ENCODE measurements at regions not wholly inside any gene's neighbourhood (a gene's known extent, or its start where the extent isn't known, plus 50 kb on each side); places are given as distances from the start of the nearest gene placed in this dataset.
"Not testable (repeated sequence)": the region's sequence is repeated elsewhere in the genome, so short reads cannot be mapped to it uniquely, and the experiment has no call there.

DNA sequence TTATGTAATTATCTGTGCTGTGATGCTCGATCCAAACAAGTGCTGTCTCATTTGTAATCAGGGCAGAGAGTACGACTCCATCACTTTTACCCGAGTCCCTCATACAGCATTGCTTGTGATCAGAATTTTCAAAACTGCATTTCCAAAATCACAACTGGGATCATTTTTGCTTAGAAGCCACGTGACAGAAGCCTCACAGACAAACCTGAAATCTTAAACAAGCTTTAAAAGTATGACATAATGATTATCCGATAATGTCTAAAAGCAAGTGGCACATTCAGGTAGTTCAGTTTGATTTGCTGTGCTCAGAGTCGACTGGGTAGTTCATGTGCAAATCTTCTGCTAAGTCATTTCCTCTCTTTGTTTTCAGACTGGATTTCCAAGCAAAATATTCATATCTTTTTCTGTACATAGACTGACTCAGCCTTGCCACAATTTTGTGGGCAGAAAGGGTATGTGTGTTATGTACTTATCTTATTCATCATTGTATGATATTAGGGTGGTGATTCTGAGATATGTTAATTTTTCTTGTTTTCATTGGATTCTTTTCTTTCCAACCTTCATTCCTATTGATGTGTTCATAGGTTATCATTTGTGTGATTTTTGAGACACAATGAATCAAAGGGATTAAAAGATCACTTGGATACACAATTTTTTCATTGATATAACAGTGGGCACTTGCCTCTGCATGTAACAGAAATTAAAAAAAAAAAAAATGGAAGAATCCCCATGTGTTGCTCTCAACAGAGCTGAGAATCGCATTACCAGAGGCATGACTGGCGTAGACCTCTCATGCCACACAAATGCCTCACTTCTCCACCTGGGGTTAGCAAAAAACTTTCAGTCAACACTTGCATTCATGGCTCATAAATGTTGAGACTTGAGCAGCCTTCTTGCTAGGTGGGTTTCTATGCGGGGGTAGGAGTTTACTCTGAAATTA is 355.7 kb downstream of the LTN1 start:
- DNase-seq: no peak

DNA sequence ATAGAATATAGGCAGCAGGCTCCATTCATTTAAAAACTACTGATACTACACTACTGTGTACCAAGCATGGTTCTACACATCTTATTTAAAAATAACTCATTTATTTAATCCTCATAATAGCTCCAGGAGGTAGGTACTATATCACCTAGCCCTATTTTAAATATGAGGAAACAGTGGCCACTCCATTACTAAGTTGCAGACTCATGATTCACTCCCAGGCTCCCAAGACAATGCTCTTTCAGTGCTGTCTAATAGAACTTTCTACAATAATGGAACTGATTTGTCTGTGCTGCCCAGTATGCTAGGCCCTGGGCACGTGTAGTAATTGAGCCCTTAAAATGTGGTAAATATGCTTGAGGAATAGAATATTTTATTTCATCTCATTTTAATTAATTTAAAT is 357.1 kb downstream of the LTN1 start:
- no peak for DNase-seq

DNA sequence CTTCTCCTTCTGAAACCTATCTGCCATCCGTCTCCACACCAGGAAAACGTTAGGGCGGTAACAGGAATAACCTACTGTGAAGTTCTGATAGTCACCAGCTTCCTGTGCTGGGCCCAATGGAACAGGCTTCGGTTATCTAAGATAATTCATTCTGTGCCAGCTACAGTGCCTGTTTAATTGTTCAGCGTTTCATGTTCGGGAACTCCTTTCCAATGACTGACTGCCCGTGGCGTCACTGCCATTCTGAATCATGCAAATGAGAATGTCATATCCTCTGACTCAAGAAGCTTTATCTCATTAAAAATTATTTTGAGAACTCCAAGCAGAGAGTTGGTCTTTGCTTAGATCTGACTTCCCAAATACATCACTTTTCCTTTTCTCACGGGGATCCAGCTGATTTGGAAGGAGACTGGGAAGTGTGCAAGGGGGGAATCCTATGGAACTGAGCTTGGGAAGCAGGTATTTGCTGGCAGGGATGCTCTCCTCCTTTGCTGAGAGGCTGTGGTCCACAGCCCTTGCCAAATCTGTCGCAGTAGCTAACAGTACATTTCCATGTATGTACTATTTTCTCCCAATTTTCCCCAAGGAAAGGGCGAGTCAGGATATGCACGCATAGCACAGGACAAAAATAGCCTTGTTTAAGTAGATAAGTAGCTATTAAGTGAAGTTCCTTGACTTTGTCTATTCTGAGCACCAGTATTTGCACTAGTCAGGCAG is 358.7 kb downstream of the LTN1 start:
- no peak for DNase-seq

DNA sequence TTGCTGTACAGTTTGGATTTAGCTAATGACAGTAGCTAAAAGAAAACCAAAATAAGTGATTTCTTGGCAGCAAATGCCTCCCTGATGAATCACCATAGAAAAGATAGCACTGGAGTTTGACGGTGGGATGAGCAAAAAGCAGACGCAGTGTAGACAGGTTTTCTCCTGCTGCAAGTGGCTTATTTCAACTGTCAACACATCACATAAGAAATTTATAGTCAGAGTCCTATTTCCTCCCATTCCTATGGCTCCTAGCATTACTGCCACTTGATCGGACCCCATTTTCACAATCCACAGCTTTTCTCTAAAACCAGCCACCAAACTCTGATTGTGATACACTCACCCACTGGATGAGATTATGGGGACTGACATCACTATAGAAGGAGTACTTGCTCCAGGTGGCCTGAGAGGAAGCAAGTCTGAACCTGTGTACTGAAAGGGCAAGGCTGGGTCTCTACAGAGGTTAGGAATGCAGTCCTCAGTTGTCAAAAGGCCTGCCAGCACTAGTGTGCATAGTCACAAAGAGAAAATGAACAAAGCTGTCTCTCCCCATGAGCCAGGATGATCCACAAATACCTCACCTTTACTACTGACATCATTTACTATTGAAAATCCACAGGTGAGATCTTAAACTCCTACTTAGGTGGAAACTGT is 359.8 kb downstream of the LTN1 start:
- DNase-seq: no peak

DNA sequence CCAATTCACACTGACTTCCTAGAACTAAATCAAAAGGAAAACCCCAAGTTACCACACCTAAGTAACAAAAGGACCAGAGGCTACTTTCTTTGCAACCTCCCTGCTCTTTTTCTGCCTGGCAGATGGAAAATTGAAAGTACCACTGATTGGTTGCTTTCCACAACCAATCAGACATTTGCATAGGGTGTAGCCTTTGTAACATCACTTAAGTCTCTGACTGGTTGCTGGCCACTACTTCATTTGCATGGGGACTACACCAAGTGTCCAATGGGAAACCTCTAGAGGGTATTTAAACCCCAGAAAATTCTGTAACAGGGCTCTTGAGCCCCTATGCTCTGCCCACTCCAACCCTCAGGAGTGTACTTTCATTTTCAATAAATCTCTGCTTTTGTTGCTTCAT is 365.0 kb downstream of the LTN1 start:
- peak; percentile 2 for DNase-seq

DNA sequence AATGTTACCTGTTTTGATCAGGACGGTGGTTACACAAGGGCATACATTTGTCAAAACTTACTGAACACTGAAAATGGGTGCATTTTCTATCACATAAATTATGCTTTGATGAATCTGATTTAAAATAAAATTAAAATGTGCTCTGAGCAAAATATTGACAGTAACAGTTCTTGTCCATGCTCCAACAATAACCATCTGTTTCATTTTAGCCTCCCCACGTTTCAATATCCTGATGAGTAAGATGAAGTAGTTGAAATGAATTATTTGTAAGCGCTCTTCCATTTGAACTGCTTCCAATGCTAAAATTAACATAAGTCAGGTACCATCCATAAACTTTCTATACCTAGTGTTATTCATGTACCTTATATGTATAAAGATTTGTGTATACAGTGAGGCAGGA is 365.4 kb downstream of the LTN1 start:
- no peak for DNase-seq

DNA sequence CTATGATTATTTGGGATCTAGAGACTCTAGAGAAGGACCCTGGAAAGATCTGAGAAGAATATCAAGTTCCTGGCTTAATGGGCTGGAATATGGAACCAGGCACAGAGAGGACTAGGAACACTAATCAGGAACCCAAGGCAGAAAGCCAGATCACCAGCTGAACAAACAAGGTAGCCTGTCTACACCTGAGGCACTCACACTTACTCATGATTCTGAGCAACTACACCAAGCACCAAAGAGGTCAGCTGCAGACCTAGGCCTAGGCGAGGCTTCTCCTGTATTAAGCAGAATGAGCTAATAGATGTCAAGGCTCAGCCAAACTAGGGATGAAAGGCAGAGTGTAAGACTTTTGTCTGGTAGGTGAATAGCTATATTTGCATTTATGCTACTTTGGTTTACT is 368.1 kb downstream of the LTN1 start:
- no peak for DNase-seq

DNA sequence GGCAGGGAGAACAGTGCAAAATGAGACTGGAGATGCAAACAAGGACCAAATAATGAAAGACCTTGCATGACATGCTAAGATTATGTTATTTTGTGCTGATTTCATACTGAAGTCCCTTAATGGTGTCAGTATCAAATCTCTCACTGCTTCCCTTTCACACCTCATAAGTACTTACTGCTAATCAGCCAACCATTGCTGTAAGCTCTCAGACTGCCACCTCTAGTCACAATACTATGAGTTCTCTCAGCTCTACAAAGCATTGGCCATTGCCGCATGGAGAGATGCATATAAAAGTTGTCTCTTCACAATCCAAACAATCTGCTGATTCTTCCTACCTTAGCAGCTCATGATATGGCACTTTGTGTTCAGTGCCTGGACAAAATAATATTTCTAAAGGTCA is 375.4 kb downstream of the LTN1 start:
- DNase-seq: no peak

DNA sequence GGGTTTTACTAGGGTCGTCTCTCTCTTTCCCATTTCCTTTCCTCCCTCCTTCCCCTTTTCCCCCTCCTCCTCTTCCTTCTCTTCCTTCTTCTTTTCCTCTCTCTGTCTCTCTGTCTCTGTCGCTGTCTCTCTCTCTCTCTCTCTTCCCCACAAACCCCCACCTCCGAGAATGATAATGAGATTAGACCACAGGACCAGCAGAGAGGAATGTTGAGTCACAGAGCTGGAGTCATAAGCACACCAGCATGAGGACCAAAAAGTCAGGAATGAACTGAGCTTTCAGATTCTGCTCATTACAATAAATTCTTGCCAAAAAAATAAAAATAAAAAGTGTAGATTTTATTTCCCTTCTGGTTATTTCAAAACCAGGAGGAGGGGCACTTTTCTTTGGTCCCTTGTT is 377.4 kb downstream of the LTN1 start:
- no peak for DNase-seq

DNA sequence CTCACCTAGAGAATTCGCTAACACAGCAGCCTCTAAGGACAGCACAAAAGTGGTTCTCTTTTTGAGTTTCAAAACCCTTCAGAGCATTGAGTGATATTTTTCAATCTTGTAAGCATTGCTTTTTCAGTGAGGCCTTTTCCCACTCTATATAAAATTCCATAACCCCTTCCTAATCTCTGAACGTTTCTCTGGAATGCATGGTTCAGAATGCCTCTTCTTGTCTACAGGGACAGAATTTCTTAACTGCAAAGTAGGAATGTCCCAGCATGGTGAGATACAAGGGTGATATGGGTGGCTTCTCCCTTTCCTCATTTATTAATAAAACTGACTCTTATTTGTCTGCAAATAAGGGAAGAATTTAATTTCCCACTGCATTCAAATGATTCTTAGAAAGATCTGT is 377.9 kb downstream of the LTN1 start:
- no peak for DNase-seq

DNA sequence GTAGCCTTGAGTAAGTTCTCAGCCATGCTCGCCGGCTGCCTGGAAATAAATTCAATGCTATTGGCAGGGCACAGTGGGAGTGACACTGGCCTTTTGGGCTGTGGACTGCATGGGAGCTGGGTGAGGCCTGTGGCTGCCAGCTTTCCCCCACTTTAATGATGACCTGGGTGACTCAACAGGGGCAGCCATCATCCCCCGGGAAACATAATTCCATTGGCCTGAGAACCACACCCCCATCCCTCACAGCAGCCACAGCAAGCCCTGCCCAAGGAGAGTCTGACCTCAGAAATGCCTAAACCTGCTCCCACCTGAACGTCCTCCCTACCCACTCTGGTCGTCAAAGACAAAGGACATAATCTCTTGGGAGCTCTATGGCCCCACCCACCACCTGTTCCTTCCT is 384.0 kb downstream of the LTN1 start:
- no peak for DNase-seq

DNA sequence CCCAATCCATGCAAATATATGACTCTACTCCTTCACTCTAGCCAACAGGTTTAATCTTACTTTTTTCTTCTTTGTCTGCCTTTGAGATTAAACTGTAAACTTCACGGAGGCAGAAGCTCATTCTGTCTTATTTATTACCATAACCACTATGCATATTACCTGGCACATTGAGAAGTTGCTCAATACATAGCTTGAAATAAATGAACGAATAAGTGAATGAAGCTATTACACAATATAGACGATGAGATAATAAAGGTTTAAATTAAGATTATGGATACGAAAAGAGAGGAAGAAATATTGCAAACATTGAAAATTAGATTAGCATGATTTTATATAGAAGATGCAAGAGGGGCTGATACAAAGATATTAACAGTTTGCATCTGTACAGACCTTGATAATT is 385.1 kb downstream of the LTN1 start:
- no peak for DNase-seq

DNA sequence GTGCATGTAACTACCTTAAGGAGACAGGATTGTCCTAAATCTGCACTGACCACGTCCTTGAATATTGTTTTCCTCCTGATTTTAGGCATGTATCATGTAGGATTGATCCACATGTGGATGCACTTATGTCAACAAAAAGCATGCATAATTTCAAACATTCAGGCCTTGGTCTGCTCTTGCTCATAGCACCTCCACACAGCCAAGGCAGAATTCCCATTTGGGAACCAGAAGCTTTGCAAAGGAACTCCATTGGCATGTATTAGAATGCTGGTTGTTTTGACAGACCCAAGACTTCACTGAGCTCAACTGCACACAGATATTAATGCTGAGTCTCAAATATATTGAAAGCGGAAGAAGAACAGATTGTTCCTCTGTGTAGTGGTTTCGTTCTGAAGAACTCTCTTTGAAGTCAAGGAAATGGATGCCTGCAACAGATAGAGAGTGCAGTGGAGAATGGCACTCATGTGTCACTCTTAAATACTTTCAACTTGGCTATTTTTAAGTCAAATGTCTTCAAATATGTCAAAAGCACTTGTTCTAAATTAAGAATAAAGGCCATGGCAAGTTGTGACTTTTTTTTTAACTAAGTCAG is 387.6 kb downstream of the LTN1 start:
- DNase-seq: peak; percentile 39

DNA sequence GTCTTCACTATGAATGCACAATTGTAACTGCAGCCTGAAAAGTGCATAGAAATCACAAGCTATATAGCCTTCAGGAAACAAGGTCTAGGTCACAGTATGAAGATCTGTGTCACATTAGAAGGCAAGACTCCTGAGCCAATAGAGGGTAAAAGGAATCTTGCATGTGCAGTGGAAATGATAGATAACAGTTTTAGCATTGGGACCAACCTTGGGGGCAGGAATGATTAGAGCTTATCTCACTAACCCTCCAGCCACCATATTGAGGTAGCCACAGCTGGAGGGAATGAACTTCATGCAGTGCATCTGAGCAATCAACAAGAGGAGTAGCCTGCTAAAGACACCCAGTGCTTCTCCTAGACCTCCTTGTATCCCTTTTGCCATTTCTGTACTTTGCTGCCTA is 390.1 kb downstream of the LTN1 start:
- no peak for DNase-seq

DNA sequence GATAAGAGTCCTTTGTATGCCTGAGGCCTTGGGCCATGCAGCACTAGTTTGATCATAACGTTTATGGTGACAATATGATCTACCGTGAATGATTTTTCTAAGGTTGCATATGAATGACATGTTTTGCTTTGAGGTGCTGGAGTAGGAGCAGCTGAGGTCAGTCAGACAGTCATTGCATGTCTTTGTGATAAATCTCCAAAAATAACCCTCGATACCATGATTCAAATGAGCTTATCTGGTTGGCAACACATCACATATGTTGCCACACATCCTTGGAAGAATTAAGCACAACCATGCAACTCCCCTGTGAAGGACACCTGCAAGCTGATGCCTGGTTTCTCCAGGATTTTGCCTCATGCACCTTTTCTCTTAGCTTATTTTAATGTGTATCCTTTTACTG is 394.5 kb downstream of the LTN1 start:
- DNase-seq: no peak

DNA sequence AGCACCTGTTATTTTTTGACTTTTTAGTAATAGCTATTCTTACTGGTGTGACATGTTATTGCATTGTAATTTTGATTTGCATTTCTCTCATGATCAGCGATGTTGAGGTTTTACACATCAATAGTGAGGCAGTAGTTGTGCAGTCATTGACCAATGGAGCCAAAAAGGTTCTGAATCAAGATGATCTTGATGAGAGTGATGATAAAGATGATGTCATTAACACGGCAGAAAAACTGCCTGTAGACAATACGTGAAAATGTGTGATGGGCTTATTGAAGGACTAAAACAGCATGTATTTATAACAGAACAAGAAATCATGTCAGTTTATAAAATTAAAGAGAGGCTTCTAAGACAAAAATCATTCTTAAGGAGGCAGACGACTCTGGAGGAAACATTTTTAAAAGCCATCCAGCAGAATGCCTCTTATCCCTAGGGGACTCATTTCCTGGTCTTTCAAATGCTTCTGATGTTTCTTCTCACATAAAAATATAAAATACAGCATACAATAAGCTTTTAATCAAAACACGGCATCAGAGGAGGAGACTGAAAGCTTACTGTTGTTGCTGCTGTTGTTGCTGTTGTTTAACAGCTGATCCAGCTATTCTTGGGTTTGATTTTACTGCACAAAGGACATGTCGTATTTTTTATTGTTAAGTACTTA is 400.3 kb downstream of the LTN1 start:
- no peak for DNase-seq

DNA sequence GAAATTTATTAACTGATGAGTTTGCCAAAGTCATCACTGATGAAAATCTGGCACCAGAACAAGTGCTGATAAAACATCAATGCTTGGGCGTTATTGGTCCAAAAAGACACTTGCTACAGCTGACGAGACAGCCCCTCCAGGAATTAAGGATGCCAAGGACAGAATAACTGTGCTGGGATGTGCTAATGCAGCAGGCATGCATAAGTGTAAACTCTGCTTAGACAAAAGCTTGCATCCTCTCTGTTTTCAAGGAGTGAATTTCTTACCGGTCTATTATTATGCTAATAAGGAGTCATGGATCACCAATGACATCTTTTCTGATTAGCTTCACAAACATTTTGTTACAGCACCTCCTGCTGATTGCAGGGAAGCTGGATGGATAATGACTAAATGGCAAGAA is 402.0 kb downstream of the LTN1 start:
- no peak for DNase-seq

DNA sequence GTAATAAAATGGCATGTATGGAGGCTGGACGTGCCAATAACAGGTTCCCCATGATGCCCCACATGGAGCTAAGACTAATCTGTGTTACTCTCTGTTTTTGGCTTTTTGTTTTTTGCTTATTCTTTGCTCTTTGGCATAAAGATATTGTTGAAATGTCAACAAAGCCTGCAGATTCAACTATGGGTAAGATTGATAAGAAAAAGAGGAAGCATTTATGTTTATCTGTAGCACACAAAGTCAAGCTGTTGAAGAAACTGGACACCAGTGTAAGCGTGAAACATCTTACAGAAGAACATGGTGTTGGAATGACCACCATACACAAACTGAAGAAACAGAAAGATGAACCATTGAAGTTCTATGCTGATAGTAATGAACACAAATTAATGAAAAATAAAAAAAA is 402.7 kb downstream of the LTN1 start:
- no peak for DNase-seq

DNA sequence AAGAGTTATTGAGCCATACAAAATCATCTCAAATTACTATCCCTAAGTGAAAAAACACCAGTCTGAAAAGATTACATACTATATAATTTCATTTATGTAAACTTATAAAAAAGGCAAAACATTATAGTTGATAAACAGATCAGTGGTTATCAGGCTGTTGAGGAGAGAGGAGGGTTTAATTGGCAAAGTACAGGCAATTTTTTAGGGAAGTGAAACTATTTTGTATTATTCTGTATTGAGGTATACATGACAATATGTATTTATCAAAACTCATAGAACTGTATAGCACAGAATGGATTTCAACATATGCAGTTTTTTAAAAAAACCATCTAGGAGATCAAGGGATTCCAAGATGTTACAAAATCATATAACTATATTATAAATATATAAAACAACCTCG is 403.7 kb downstream of the LTN1 start:
- no peak for DNase-seq

DNA sequence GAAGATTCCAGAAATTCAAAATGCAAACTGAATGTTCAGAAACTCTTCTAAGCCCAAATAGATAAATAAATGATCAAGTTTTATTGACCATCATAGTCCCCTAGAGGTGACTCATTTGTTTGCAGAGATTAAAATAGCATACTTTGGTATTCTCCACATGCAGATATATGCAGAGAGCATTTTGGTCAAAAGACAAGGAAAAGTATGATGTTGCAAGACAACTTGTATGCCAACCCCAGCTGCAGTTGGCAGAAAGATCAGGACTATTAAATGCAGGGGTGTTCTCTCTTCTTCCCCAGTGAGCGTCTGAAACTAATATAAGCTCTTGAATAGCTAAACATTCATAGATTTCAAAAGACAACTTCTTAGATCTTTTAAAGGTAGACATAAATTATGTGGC is 404.9 kb downstream of the LTN1 start:
- DNase-seq: no peak

DNA sequence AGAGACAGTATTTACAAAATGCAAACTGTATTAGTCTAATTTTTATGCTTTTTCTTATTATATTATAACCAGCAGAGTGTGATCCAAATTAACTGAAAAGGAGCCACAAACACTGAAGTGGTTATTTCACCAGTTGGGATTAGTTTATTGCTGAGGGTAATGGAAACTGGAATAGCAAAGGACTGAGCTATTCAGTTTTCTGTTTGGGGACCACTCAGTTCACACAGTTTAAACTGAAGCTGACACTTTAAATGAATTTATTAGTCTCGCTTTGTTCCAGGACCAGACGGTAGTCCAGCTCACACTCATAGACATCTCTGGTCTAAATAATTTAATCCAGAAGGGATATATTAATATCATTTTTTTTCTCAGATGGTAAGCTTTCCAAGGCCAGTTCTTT is 410.7 kb downstream of the LTN1 start:
- no peak for DNase-seq

DNA sequence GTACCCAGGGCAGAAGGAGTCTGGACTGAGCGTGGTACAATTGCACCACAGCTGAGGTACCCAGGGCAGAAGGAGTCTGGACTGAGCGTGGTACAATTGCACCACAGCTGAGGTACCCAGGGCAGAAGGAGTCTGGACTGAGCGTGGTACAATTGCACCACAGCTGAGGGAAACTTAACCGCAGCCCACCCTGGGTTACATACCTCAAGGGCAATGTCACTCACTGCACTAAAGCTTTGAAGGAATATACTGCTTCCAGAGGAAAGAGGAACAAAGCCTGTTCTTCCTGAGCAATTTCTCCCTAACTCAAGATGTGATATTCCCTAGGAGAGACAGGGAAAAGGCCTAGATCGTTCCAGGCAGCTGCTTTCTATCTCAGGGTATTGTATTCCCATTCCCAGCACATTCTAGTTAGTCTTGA is 411.4 kb downstream of the LTN1 start:
- DNase-seq: not testable (repeated sequence)

DNA sequence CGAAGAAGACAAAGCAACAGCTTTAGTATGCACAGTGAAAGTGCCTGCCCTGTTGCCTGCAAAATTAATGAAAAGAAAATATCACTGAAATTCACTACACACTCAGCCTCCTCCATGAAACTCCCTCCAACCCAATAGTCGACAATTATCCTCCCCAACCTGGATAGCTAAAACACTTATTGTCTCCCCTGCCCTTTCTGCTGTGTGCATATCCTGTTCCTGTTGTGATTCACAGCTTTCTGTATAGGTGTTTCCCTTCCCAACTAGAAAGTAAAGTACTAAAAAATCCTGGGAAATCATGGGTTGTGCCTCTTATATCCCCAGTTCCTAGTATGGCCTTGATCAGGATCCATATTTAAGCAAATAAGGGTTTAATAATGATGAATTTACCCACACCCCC is 412.1 kb downstream of the LTN1 start:
- DNase-seq: no peak

Measured in CD4-positive, alpha-beta T cell treated with Interleukin-12 subunit alpha and Interleukin-12 subunit beta, for 1 hour (primary cell).